GM19438 (cell line): ENCODE measurements at regions not wholly inside any gene's neighbourhood (a gene's known extent, or its start where the extent isn't known, plus 50 kb on each side); places are given as distances from the start of the nearest gene placed in this dataset.
"Not testable (repeated sequence)": the region's sequence is repeated elsewhere in the genome, so short reads cannot be mapped to it uniquely, and the experiment has no call there.

ENCODE experiments used
- ATAC-seq: cut with Tn5 transposase; IDR thresholded peaks from one replicate; pipeline ENCODE4 v1.9.1; 2021; ENCODE audit warnings: low read depth; ENCODE audit not compliant: unreplicated experiment

DNA sequence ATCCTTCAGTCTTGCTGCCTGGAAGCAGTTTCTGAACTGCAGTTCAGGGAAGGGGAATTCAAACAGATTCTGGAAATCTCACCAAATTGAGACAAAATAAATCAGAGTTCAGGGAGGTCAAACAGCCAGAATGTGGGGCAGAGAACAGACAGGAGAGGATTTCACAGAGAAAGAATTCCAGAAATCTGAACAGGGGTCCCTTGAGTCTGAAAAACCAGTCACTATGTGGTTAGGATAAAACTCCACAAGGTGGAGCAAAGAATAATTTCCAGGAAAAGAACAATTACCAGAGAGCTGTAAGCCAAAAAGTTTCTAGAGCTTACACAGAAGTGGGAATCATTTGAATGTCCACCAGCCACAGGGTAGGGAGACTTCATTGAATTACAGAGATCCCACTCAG, 84.7 kb downstream of the URB2 start:
- ATAC-seq, result no peak

DNA sequence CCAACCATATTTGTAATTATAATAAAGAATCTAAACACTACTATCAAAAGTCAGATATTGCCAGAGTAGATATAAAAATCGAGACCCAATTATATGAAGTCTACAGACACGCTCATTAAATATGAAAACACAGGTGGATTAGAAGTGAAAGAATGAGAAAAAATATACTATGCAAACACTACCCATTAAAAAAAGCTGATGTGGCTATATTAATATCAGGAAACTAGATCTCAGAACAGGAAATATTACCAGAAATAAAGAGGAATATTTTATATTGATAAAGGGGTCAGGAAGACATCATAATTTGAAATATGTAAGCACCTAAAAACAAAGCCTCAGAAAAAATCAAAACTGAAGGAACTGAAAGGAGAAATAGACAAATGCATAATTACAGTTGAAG, 88.3 kb downstream of the URB2 start:
- no peak for ATAC-seq

- ATAC-seq, result peak; percentile 62
These were observed 89.0 kb downstream of the URB2 start for GRCh38 chr1:229714964-229715603.

GRCh38 chr1:229716069-229716468, 90.0 kb downstream of the URB2 start:
- no peak for ATAC-seq

DNA sequence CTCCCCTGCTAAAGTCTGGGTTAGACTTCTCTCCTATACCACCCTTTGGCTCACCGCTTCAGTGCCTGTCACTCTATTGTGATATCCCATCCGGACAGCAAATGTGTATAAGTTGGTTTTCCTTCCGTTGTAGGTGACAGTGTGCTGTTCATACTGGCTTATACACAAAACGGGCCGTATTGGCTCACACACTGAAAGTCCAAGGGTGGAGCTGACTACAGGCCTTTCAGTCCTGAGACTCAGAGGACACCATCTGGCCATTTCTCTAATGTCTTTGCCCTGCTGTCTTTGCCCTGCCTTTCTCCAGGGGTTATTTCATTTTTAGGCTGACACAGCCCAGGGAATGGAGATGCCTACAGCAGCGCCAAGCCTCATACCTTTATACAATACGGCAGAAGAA, 90.7 kb downstream of the URB2 start:
- no peak for ATAC-seq

DNA sequence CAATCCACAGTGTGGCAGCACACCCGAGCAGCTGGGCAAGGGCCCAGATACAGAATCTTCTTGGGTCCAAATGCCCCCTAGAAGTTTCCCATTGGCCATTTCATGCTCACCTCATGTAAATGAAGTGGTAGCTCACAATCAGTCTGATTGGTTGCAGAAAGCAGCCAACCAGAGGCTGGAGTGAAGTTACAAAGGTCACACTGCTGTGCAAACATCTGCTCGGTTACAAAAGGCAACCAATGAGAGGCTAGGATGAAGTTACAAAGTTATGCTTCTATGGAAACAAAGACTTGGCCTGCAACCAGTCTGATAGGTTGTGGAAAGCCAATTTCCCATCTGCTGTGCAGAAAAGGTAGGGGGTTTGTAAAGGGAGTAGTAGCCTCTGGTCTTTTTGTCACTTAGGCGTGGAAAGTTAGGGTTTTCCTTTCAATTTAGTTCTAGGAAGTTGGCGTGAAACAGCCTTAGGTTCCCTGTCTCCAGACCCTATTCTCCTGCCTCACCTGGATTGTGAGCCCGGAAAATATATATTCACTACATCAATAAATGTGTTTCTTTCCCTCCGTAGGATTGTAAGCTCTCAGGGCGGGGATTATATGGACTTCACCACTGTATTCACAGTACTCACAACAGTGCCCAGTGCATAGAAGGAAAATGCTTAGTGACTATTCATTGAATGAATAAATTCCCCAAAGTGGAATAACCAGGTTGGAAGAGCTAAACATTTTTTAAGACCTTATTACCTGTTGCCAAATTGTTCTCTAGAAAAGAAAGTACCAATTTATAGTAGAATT, 91.9 kb downstream of the URB2 start:
- ATAC-seq, result no peak

DNA sequence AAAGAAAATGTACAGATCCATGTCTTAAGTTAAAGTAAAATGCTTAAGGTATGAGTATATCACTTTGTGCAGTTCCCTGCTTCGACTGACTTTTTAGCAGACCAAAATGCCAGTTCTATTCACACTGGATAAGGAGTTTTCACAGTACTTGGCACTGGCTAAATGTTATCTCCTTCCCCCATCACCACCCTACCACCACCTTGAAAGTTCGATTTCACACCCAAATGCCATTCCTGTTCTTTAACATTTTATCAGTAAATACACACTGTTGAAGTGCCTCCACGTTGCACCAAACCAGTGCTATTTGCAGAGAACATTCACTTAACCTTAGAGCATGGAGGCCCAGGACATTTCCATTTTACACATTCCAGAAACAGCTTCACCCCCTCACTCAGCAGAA, 100.0 kb downstream of the URB2 start:
- no peak for ATAC-seq

- ATAC-seq, result no peak
These were observed 103.9 kb downstream of the URB2 start for GRCh38 chr1:229729916-229730315.

GRCh38 chr1:229730573-229730972, 104.5 kb downstream of the URB2 start:
- ATAC-seq, result no peak

DNA sequence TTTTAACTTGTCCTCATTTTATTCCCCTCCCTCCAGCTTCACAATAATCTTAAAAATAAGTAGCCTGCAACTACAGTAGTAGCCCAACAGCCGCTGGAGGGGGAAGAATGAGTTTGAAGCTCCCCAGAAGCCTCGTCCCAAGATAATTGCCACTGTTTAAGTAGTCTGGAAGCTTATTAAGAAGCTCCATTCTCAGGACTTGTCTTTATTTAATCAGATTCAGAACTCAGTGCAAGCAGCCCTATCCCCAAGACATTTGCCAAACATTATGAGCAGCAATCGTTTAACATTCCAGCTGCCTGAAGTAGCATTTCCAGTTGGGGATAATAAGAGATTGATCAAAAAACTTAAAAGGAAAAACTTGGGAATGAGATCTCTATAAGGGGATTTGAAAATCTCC, 106.0 kb downstream of the URB2 start:
- no peak for ATAC-seq

DNA sequence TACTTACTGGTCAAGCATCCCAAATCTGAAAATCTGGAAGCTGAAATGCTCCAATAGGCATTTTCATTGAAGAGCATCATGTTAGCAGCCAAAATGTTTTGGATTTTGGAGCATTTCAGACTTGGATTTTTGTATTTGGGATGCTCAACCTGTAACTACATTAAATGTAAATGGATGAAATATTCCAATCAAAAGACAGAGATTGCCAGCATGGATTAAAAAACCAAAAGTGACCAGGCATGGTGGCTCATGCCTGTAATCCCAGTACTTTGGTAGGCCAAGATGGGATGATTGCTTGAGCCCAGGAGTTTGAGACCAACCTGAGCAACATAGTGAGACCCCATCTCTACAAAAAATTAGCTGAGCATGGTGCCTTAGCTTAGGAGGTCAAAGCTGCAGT, 110.3 kb downstream of the URB2 start:
- no peak for ATAC-seq

DNA sequence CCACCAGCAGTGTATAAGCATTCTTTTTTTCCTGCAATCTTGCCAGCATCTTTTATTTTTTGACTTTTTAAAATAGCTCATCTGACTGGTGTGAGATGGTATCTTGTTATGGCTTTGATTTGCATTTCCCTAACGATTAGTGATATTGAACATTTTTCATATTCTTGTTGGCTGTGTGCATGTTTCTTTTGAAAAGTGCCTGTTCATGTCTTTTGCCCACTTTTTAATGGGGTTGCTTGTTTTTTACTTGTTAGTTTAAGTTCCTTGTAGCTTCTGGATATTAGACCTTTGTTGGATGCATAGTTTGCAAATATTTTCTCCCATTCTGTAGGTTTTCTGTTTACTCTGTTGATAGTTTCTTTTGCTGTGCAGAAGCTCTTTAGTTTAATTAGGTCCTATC, 116.6 kb downstream of the URB2 start:
- not testable (repeated sequence) for ATAC-seq

GRCh38 chr1:229749992-229750391, 123.9 kb downstream of the URB2 start:
- ATAC-seq, result no peak

DNA sequence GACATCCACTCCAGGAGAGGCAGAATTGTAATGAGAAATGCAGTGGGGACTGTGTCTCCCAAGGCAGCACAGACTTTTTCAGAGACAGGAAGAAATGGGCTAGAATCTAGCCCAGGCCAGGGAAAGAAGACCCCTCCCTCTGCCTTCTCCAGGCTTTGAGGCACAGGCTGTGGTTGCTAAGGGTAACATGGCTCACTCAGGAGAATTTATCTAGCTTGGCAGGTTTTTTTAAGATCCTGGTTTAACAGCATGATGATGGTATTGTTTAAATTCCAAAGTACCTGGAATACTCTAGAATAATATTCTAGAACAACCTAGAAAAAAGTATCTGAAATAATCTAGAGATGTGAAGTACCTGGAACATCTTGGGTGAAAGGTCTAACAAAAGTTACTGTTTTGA, 125.6 kb downstream of the URB2 start:
- ATAC-seq, result no peak

DNA sequence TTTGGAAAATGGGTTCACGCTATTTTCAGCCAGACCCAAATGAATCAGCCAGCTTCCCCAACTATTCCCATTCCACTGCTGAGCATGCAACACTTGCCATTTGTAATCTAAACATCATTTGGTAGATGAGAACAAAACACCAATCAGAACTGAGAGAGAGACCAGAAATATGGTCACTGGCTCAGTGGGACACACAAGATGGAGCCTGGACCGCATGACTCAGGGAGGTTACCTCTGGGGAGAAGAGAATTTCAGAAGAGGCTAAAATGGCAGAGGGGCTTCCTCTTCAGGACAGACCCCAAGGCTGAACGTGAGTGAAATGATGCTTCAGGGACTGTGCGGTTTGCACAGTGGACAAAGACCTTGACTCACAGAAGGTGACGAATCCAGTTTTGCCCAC, 126.6 kb downstream of the URB2 start:
- ATAC-seq, result no peak

DNA sequence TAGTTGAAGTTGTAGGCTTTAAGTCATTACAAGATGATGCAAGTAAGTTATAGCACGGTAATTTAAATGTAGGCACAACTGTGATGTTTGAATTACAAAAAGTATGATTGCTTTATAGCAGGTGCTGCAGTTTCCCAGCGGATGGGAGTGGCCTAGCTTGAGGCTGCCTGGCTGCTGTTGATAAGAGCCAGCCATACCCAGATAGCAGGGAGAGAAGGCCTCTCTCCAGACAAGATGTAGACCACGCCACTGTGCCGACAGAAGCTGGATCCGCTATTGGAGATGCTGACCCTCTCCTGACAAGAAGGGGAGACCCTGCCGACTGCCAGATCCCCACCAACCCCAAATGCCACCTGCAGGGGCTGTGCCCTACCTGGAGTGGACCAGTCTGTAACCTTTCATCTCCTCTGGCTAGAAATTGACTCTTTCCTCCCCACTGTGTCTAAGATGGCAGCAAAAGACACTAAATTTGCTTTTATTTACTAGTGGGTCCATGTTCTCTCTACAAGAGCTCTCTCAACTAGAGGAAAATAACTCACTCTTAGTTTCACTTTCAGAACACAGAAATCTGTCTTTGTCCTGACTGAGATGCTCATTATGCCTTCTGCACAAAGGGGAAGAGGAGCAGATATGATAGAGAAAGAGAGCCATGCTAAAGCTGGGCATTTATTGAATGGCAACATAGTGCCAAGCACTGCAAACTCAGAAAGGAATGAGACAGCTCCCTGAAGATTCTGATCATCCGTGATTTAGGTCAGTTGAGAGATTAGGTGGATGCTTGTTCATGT, 127.9 kb downstream of the URB2 start:
- no peak for ATAC-seq

- ATAC-seq, result no peak
These were observed 130.6 kb downstream of the URB2 start for GRCh38 chr1:229756666-229757065.

- no peak for ATAC-seq
These were observed 131.2 kb downstream of the URB2 start for GRCh38 chr1:229757226-229757625.

GRCh38 chr1:229758101-229759036, 132.3 kb downstream of the URB2 start:
- no peak for ATAC-seq

- ATAC-seq, result no peak
These were observed 133.0 kb downstream of the URB2 start for GRCh38 chr1:229759037-229759435.
